ENCODE measurements at regions not wholly inside any gene's neighbourhood (a gene's known extent, or its start where the extent isn't known, plus 50 kb on each side); places are given as distances from the start of the nearest gene placed in this dataset.

DNA sequence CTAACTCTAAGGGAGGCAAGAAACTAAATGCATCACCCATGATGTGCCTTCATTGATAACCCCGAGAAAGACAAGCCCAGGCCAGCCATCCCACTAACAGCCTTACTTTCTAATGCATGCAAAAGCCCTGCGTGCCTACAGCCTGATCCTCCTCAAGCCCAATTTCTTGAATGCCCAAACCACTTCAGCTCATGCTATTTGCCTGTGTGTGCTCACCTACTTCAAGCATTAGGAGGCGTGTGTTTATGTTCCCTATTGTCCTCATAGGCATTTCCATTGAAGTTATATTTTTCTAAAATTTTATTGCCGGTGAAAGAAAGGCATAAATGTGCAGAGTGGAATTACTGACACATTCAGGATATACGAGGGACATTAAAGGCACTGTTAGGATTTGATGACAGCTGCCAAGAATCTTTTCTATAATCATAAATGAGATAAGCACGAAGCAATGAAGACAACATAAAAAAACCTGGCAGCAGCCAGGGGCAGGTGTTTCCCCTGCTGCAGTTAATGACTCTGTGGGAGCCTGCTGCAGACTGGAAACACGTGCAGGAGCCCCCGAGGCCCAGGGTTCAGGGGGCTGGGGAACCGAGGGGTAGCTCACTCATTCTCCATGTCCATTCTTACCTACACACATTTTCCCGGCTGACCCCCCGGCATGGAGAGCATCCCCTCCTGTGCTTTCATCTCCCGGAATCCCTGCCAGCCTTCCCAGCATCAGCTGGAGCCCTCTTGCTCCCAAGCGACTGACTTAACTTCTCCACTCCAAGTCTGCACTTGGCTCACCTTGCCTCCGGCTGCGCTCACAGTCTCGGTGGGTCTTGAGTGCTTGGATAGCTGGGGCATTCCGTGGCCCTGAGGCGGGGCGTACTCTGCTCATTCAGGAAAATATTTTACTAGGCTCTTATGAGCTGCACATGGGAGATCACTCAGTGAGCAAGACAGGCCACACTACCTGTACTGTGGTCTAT, 292.3 kb upstream of the SIX2 start:
- Histone ChIP-seq H2AFZ (ENCODE audit: insufficient read depth, low read depth, low read length, poor library complexity, severe bottlenecking) (no peak overlapping the region), H3K27me3 (ENCODE audit: control insufficient read depth in 2 of 2, insufficient read depth in 2 of 2, low read length in 2 of 2) (peaks cover 0 to 2% of the 10 kb centered on the region in 2 donors), H3K4me2 (replicated peaks; ENCODE audit: extremely low read depth, low read length, poor library complexity, severe bottlenecking) (no peak overlapping the region), H3K36me3 (replicated peaks in 1 of 2; ENCODE audit: control insufficient read depth in 1 of 2, insufficient read depth in 2 of 2, low read length in 2 of 2) (no peaks in the 10 kb centered on the region), H3K4me1 (ENCODE audit: control insufficient read depth in 1 of 2, insufficient read depth in 2 of 2, low read length in 2 of 2) (no peaks in the 10 kb centered on the region), H3K27ac (ENCODE audit: low read depth in 1 of 2, low read length in 2 of 2) (no peak overlapping the region), H4K20me1 (ENCODE audit: insufficient read depth, low read length) (no peaks in the 10 kb centered on the region), H3K9ac (ENCODE audit: insufficient read depth, low read length, poor library complexity, severe bottlenecking) (no peak overlapping the region), H3K79me2 (ENCODE audit: insufficient read depth, low read length) (no peaks in the 10 kb centered on the region), H3K4me3 (replicated peaks in 1 of 3; ENCODE audit: low read depth in 2 of 3, low read length in 3 of 3) (no peak overlapping the region), H3K9me3 (replicated peaks in 1 of 2; ENCODE audit: control insufficient read depth in 1 of 2, insufficient read depth in 1 of 2, low read length in 2 of 2) (no peaks in the 10 kb centered on the region)
- TF ChIP-seq, protein P1, sequence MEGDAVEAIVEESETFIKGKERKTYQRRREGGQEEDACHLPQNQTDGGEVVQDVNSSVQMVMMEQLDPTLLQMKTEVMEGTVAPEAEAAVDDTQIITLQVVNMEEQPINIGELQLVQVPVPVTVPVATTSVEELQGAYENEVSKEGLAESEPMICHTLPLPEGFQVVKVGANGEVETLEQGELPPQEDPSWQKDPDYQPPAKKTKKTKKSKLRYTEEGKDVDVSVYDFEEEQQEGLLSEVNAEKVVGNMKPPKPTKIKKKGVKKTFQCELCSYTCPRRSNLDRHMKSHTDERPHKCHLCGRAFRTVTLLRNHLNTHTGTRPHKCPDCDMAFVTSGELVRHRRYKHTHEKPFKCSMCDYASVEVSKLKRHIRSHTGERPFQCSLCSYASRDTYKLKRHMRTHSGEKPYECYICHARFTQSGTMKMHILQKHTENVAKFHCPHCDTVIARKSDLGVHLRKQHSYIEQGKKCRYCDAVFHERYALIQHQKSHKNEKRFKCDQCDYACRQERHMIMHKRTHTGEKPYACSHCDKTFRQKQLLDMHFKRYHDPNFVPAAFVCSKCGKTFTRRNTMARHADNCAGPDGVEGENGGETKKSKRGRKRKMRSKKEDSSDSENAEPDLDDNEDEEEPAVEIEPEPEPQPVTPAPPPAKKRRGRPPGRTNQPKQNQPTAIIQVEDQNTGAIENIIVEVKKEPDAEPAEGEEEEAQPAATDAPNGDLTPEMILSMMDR (IDR thresholded peaks at IDR 0.05) = no peak
- peaks cover 2 to 5% (median 3%) of the 10 kb centered on the region in 3 donors for H3K27me3 Mint-ChIP-seq (ENCODE audit: low read depth in 3 of 3)
- H3K4me3 Mint-ChIP-seq = no peak overlapping the region
- H3K4me1 Mint-ChIP-seq = no peaks in the 10 kb centered on the region
- intact Hi-C loops (cut with micrococcal nuclease) = no loop called here
- DNase-seq = no peak
- H3K36me3 Mint-ChIP-seq = no peaks in the 10 kb centered on the region
- peaks cover 0 to 4% (median 0%) of the 10 kb centered on the region in 7 donors for H3K9me3 Mint-ChIP-seq
- H3K27ac Mint-ChIP-seq = peak overlapping the region in 2 of 7 donors; percentile 15 to 51
- WGBS (ENCODE audit: insufficient coverage) = 70% methylated on average over 15 of the region's 19 CpGs

GRCh38 chr2:45300026-45300750, 290.9 kb upstream of the SIX2 start:
- Histone ChIP-seq H3K4me3 (replicated peaks in 1 of 3; ENCODE audit: low read depth in 2 of 3, low read length in 3 of 3) (no peak overlapping the region), H3K27ac (ENCODE audit: low read depth in 1 of 2, low read length in 2 of 2) (no peak overlapping the region), H3K79me2 (ENCODE audit: insufficient read depth, low read length) (no peaks in the 10 kb centered on the region), H3K9ac (ENCODE audit: insufficient read depth, low read length, poor library complexity, severe bottlenecking) (no peak overlapping the region), H3K4me2 (replicated peaks; ENCODE audit: extremely low read depth, low read length, poor library complexity, severe bottlenecking) (no peak overlapping the region), H3K36me3 (replicated peaks in 1 of 2; ENCODE audit: control insufficient read depth in 1 of 2, insufficient read depth in 2 of 2, low read length in 2 of 2) (no peaks in the 10 kb centered on the region), H4K20me1 (ENCODE audit: insufficient read depth, low read length) (no peaks in the 10 kb centered on the region), H2AFZ (ENCODE audit: insufficient read depth, low read depth, low read length, poor library complexity, severe bottlenecking) (no peak overlapping the region), H3K9me3 (replicated peaks in 1 of 2; ENCODE audit: control insufficient read depth in 1 of 2, insufficient read depth in 1 of 2, low read length in 2 of 2) (no peaks in the 10 kb centered on the region), H3K27me3 (ENCODE audit: control insufficient read depth in 2 of 2, insufficient read depth in 2 of 2, low read length in 2 of 2) (peaks cover 0 to 2% of the 10 kb centered on the region in 2 donors), H3K4me1 (ENCODE audit: control insufficient read depth in 1 of 2, insufficient read depth in 2 of 2, low read length in 2 of 2) (no peaks in the 10 kb centered on the region)
- Mint-ChIP-seq H3K27ac (no peak overlapping the region), H3K4me1 (no peaks in the 10 kb centered on the region), H3K4me3 (no peak overlapping the region), H3K27me3 (ENCODE audit: low read depth in 3 of 3) (peaks cover 3 to 5% (median 5%) of the 10 kb centered on the region in 3 donors), H3K9me3 (peaks cover 0 to 4% (median 0%) of the 10 kb centered on the region in 7 donors), H3K36me3 (no peaks in the 10 kb centered on the region)
- intact Hi-C loops (cut with micrococcal nuclease) = no loop called here
- TF ChIP-seq, protein P1 (IDR thresholded peaks at IDR 0.05) = no peak
- 100% methylated on average over 3 of the region's 4 CpGs for WGBS (ENCODE audit: insufficient coverage)
- DNase-seq = no peak

All from CD14-positive monocyte (primary cell).